Heart right ventricle (tissue), 16 donors: ENCODE measurements at regions not wholly inside any gene's neighbourhood (a gene's known extent, or its start where the extent isn't known, plus 50 kb on each side); places are given as distances from the start of the nearest gene placed in this dataset.

ENCODE experiments used
- ATAC-seq, 8 donors: fragments of 200-7000 bp; cut with Tn5 transposase; one replicate each; pipeline ENCODE4 v1.9.1; 2020; ENCODE audit warnings: mild to moderate bottlenecking in 8 of 8, moderate library complexity in 8 of 8, moderate number of reproducible peaks in 1 of 8
- DNase-seq, 2 donors: peaks; one replicate each; pipeline ENCODE4 v3.0.0-alpha.2; 2020
- H3K27ac ChIP-seq, 10 donors: fragments of 200-600 bp; sonication (generic) in 2 of 10; one replicate each; pipeline versions ENCODE4 v1.5.0 to v1.8.0; 2020 to 2022; ENCODE audit warnings: mild to moderate bottlenecking in 3 of 10
- H3K27me3 ChIP-seq, 7 donors: fragments of 200-600 bp; one replicate each; pipeline ENCODE4 v1.8.0; 2021 to 2022; ENCODE audit warnings: mild to moderate bottlenecking in 2 of 7
- H3K36me3 ChIP-seq, 9 donors: fragments of 200-600 bp; sonication (generic) in 1 of 9; one replicate each; pipeline versions ENCODE4 v1.5.0 to v1.8.0; 2020 to 2022; ENCODE audit warnings: mild to moderate bottlenecking in 2 of 9
- H3K4me1 ChIP-seq, 9 donors: fragments of 200-600 bp; sonication (generic) in 1 of 9; one replicate each; pipeline versions ENCODE4 v1.5.0 to v1.8.0; 2020 to 2022; ENCODE audit warnings: mild to moderate bottlenecking in 4 of 9
- H3K4me3 ChIP-seq, 10 donors: fragments of 200-600 bp; sonication (generic) in 2 of 10; one replicate each; pipeline versions ENCODE4 v1.5.0 to v1.8.0; 2020 to 2022; ENCODE audit warnings: mild to moderate bottlenecking in 7 of 10, moderate library complexity in 2 of 10
- H3K9me3 ChIP-seq, 11 donors: fragments of 200-600 bp in 10 of 11; sonication (generic) in 2 of 11; one replicate each; pipeline versions ENCODE4 v1.5.0 to v1.8.0; 2013 to 2022; ENCODE audit warnings: mild to moderate bottlenecking in 2 of 11, control low read depth in 1 of 11, moderate library complexity in 1 of 11
- CTCF ChIP-seq, 9 donors: fragments of 200-600 bp; sonication (generic) in 2 of 9; IDR thresholded peaks; one replicate each; pipeline versions ENCODE4 v1.5.0 to v1.8.0; 2021 to 2022; ENCODE audit warnings: antibody characterized with exemption in 9 of 9, mild to moderate bottlenecking in 5 of 9, moderate library complexity in 1 of 9
- WGBS, 2 donors: extraction: QIAGEN DNeasy Blood & Tissue Kit; methylation state at CpG; one replicate each; pipeline ENCODE4 v1.1.7; 2013; ENCODE audit warnings: inconsistent platforms in 1 of 2; 5-methylcytosine and 5-hydroxymethylcytosine counted together
- intact Hi-C, 10 donors: fragments of 100-400 bp; cut with DNase I; formaldehyde crosslinking; loops; one replicate each; pipeline versions ENCODE4 v1.11.1 to v1.14.2; 2022
- donor health status: Arrhythmogenic right ventricular cardiomyopathy.
- donor health status: ischemic (EF 13 %, LVEDD 7.1; RV severe dilation, severe dysfunction).
- donor health status: healthy with polysubstance abuse.
- donor health status: DM: no; HTN: yes; CAD: no.
- donor health status: DM: no; HTN: no; CAD: no.
- donor health status: ischemic (EF 25% LVEDD 6.9; RV normal size, moderate dysfunction).
- donor health status: ischemic (EF 25% LVEDD 5.7; RV mildly dilated, moderate dysfunction).
- donor health status: healthy.
- donor health status: DM: yes; HTN: yes; CAD: no.
- donor health status: Ischemic cardiomyopathy.
- donor health status: ischemic (EF 35%, LVEDD 5.7; RV mildly dilated, moderate dysfunction).
- donor health status: nonischemic (EF 11% LVEDD 7.7; RV severe dilation, severe dysfunction).
- donor health status: DM: yes; HTN: yes; CAD: no.
- donor health status: PGD.
- donor health status: ischemic (EF 29% LVEDD 5.4; RV normal size, mild dysfunction).
- donor health status: nonischemic (EF 23%, LVEDD 6.1; RV moderate dilation, normal function).

- DNase-seq (no peak), ATAC-seq (peak in 3 of 8 donors; percentile 17 to 46 (median 22))
- H3K4me3 ChIP-seq, result no peak overlapping the region
- no peaks in the 10 kb centered on the region for H3K36me3 ChIP-seq
- WGBS, 2 donors, result 54 to 58% methylated on average over 5 of the region's 5 CpGs
- H3K27ac ChIP-seq, result peak overlapping the region; percentile 50 to 88 (median 78)
- intact Hi-C loops, result no loop called here
- H3K9me3 ChIP-seq, result peaks cover 0 to 20% (median 13%) of the 10 kb centered on the region in 11 donors
- H3K27me3 ChIP-seq, result no peaks in the 10 kb centered on the region
- H3K4me1 ChIP-seq, result peaks cover 0 to 52% (median 27%) of the 10 kb centered on the region in 9 donors
- no peak for TF ChIP-seq CTCF (IDR thresholded peaks at IDR 0.05)
Observed at GRCh38 chr12:124694250-124694649, 126.8 kb upstream of the NCOR2 start.

- intact Hi-C loops, result no loop called here
- Histone ChIP-seq H3K4me1 (peaks cover 8 to 54% (median 33%) of the 10 kb centered on the region in 9 donors), H3K36me3 (no peaks in the 10 kb centered on the region), H3K27me3 (no peaks in the 10 kb centered on the region), H3K4me3 (no peak overlapping the region), H3K27ac (peak overlapping the region in 3 of 10 donors; percentile 26 to 79 (median 77)), H3K9me3 (peaks cover 0 to 20% (median 13%) of the 10 kb centered on the region in 11 donors)
- no peak for TF ChIP-seq CTCF (IDR thresholded peaks at IDR 0.05)
- no peak for ATAC-seq
- WGBS, 2 donors, result 86 to 91% methylated on average over 17 of the region's 17 CpGs
- no peak for DNase-seq
Observed at GRCh38 chr12:124693111-124693723, 125.8 kb upstream of the NCOR2 start.

- H3K4me3 ChIP-seq, result no peak overlapping the region
- H3K27ac ChIP-seq, result no peak overlapping the region
- no peak for DNase-seq
- intact Hi-C loops, result no loop called here
- TF ChIP-seq CTCF (IDR thresholded peaks at IDR 0.05), result no peak
- peaks cover 0 to 20% (median 13%) of the 10 kb centered on the region in 11 donors for H3K9me3 ChIP-seq
- H3K36me3 ChIP-seq, result no peaks in the 10 kb centered on the region
- no peaks in the 10 kb centered on the region for H3K27me3 ChIP-seq
- ATAC-seq, result no peak
- H3K4me1 ChIP-seq, result peaks cover 8 to 58% (median 41%) of the 10 kb centered on the region in 9 donors
Observed at GRCh38 chr12:124692443-124692842, 125.0 kb upstream of the NCOR2 start.

- no peak for TF ChIP-seq CTCF (IDR thresholded peaks at IDR 0.05)
- no peak overlapping the region for H3K4me3 ChIP-seq
- H3K9me3 ChIP-seq, result peaks cover 0 to 24% (median 13%) of the 10 kb centered on the region in 11 donors
- DNase-seq (no peak), ATAC-seq (no peak)
- intact Hi-C loops, result no loop called here
- peaks cover 8 to 60% (median 45%) of the 10 kb centered on the region in 9 donors for H3K4me1 ChIP-seq
- WGBS, 2 donors, result 96 to 100% methylated on average over 1 of the region's 1 CpG
- no peaks in the 10 kb centered on the region for H3K27me3 ChIP-seq
- H3K27ac ChIP-seq, result no peak overlapping the region
- H3K36me3 ChIP-seq, result no peaks in the 10 kb centered on the region
Observed at GRCh38 chr12:124691429-124691828, 124.0 kb upstream of the NCOR2 start.
